ENCODE measurements at regions not wholly inside any gene's neighbourhood (a gene's known extent, or its start where the extent isn't known, plus 50 kb on each side); places are given as distances from the start of the nearest gene placed in this dataset.

- no peaks in the 10 kb centered on the region for H3K27me3 Mint-ChIP-seq (ENCODE audit: unreplicated experiment)
- DNase-seq (ENCODE audit: extremely low spot score, unreplicated experiment), result no peak
- H3K36me3 Mint-ChIP-seq (ENCODE audit: unreplicated experiment), result no peaks in the 10 kb centered on the region
- H3K27ac Mint-ChIP-seq (ENCODE audit: unreplicated experiment), result no peak overlapping the region
- H3K4me1 Mint-ChIP-seq (ENCODE audit: unreplicated experiment), result peaks cover 16% of the 10 kb centered on the region
- H3K4me3 Mint-ChIP-seq (ENCODE audit: unreplicated experiment), result no peak overlapping the region
- peaks cover 5% of the 10 kb centered on the region for H3K9me3 Mint-ChIP-seq (ENCODE audit: unreplicated experiment)
- no peak for TF ChIP-seq CTCF (IDR thresholded peaks at IDR 0.05)
Measured at GRCh38 chr6:121664158-121664557, 228.7 kb downstream of the GJA1 start.

GRCh38 chr6:121666814-121667213, 231.4 kb downstream of the GJA1 start:
- no peak for TF ChIP-seq CTCF (IDR thresholded peaks at IDR 0.05)
- H3K27ac Mint-ChIP-seq (ENCODE audit: unreplicated experiment), result peak overlapping the region; percentile 24
- no peaks in the 10 kb centered on the region for H3K27me3 Mint-ChIP-seq (ENCODE audit: unreplicated experiment)
- H3K4me1 Mint-ChIP-seq (ENCODE audit: unreplicated experiment), result peaks cover 34% of the 10 kb centered on the region
- no peak for DNase-seq (ENCODE audit: extremely low spot score, unreplicated experiment)
- H3K36me3 Mint-ChIP-seq (ENCODE audit: unreplicated experiment), result no peaks in the 10 kb centered on the region
- no peak overlapping the region for H3K4me3 Mint-ChIP-seq (ENCODE audit: unreplicated experiment)
- peaks cover 5% of the 10 kb centered on the region for H3K9me3 Mint-ChIP-seq (ENCODE audit: unreplicated experiment)

DNA sequence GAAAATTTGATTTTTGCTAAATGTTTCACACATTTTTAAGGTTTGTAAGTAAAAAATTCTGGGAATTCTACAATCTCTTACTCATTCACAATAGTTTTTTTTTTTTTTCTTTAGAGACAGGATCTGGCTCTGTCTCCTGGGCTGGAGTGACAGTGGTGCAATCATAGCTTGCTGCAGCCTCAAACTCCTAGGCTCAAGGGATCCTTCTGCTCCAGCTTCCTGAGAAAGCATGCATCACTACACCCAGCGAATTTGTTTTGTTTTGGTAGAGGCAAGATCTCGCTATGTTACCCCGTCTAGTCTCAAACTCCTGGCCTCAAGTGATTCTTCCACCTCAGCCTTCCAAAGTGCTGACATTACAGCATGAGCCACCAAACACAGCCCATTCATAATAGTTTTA, 232.8 kb downstream of the GJA1 start:
- Mint-ChIP-seq H3K27me3 (ENCODE audit: unreplicated experiment) (no peaks in the 10 kb centered on the region), H3K9me3 (ENCODE audit: unreplicated experiment) (peaks cover 5% of the 10 kb centered on the region), H3K36me3 (ENCODE audit: unreplicated experiment) (no peaks in the 10 kb centered on the region), H3K27ac (ENCODE audit: unreplicated experiment) (no peak overlapping the region), H3K4me3 (ENCODE audit: unreplicated experiment) (no peak overlapping the region), H3K4me1 (ENCODE audit: unreplicated experiment) (peaks cover 44% of the 10 kb centered on the region)
- TF ChIP-seq CTCF (IDR thresholded peaks at IDR 0.05), result no peak
- no peak for DNase-seq (ENCODE audit: extremely low spot score, unreplicated experiment)

GRCh38 chr6:121670511-121670910, 235.1 kb downstream of the GJA1 start:
- Mint-ChIP-seq H3K27me3 (ENCODE audit: unreplicated experiment) (no peaks in the 10 kb centered on the region), H3K4me1 (ENCODE audit: unreplicated experiment) (peaks cover 47% of the 10 kb centered on the region), H3K36me3 (ENCODE audit: unreplicated experiment) (no peaks in the 10 kb centered on the region), H3K4me3 (ENCODE audit: unreplicated experiment) (no peak overlapping the region), H3K9me3 (ENCODE audit: unreplicated experiment) (no peaks in the 10 kb centered on the region), H3K27ac (ENCODE audit: unreplicated experiment) (no peak overlapping the region)
- no peak for TF ChIP-seq CTCF (IDR thresholded peaks at IDR 0.05)
- DNase-seq (ENCODE audit: extremely low spot score, unreplicated experiment), result no peak

- Mint-ChIP-seq H3K9me3 (ENCODE audit: unreplicated experiment) (no peaks in the 10 kb centered on the region), H3K4me3 (ENCODE audit: unreplicated experiment) (no peak overlapping the region), H3K27me3 (ENCODE audit: unreplicated experiment) (no peaks in the 10 kb centered on the region), H3K27ac (ENCODE audit: unreplicated experiment) (no peak overlapping the region), H3K4me1 (ENCODE audit: unreplicated experiment) (peaks cover 9% of the 10 kb centered on the region), H3K36me3 (ENCODE audit: unreplicated experiment) (no peaks in the 10 kb centered on the region)
- no peak for DNase-seq (ENCODE audit: extremely low spot score, unreplicated experiment)
- TF ChIP-seq CTCF (IDR thresholded peaks at IDR 0.05), result no peak
Measured at GRCh38 chr6:121677571-121677970, 242.1 kb downstream of the GJA1 start.
